ENCODE measurements at regions not wholly inside any gene's neighbourhood (a gene's known extent, or its start where the extent isn't known, plus 50 kb on each side); places are given as distances from the start of the nearest gene placed in this dataset.

- no peak for TF ChIP-seq POLR2A (IDR thresholded peaks at IDR 0.05)
- TF ChIP-seq, protein P1, sequence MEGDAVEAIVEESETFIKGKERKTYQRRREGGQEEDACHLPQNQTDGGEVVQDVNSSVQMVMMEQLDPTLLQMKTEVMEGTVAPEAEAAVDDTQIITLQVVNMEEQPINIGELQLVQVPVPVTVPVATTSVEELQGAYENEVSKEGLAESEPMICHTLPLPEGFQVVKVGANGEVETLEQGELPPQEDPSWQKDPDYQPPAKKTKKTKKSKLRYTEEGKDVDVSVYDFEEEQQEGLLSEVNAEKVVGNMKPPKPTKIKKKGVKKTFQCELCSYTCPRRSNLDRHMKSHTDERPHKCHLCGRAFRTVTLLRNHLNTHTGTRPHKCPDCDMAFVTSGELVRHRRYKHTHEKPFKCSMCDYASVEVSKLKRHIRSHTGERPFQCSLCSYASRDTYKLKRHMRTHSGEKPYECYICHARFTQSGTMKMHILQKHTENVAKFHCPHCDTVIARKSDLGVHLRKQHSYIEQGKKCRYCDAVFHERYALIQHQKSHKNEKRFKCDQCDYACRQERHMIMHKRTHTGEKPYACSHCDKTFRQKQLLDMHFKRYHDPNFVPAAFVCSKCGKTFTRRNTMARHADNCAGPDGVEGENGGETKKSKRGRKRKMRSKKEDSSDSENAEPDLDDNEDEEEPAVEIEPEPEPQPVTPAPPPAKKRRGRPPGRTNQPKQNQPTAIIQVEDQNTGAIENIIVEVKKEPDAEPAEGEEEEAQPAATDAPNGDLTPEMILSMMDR (IDR thresholded peaks at IDR 0.05 in 4 of 5, conservative IDR thresholded peaks at IDR 0.05 in 1 of 5) = no peak
These were observed 367.8 kb downstream of the LMO4 start for GRCh38 chr1:87696483-87696882.

All from gastrocnemius medialis (tissue), 4 donors.